Stromal cell of bone marrow (primary cell): ENCODE measurements at regions not wholly inside any gene's neighbourhood (a gene's known extent, or its start where the extent isn't known, plus 50 kb on each side); places are given as distances from the start of the nearest gene placed in this dataset.

Experiments used
- DNase-seq: peaks from one replicate; pipeline ENCODE4 v3.0.0-alpha.2; 2012; ENCODE audit warnings: low read depth

- no peak for DNase-seq
Measured at GRCh38 chr6:150712505-150713252, 113.0 kb downstream of the PLEKHG1 start.

DNA sequence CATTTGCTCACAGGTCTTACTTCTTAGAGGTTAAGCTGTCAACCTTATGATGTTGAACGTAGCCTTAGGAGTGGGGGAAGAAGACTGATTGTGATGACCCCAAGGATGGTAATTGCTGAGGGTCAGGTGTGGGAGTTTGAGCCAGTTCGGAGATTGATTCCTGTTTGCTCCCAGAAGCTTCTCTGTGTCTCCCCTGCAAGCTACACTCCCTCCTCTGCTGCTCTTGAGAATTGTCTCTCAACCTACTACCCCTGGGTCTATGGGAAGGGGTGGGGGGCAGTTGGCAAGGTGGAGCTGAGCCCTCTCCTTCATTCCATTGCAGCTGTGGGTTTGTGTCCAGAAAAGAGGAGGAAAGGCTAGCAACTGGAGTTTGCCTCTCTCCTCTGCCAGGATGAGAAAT lies 113.8 kb downstream of the PLEKHG1 start:
- no peak for DNase-seq

- DNase-seq, result no peak
Measured at GRCh38 chr6:150713931-150714330, 114.2 kb downstream of the PLEKHG1 start.

DNA sequence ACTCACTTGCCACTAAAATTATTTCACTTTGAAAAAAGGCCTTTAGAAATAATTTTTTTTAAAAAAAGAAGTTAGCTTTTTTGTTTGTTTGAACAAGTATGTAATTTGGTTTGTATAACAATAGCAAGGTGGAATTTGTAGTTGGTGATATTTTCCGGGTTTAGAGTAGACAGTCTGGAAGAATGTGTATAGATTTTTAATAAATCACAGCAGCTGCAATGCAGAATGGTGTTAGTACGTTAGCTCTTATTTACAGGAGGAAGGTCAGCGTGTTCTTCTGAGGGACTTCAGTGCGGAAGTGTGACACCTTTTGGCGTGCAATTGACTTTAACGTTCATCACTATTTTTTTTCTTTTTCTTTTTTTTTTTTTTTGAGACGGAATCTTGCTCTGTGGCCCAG lies 115.4 kb downstream of the PLEKHG1 start:
- DNase-seq, result no peak

- no peak for DNase-seq
Measured at GRCh38 chr6:150717419-150717818, 117.7 kb downstream of the PLEKHG1 start.

GRCh38 chr6:150719099-150719766 lies 119.5 kb downstream of the PLEKHG1 start:
- DNase-seq, result no peak

DNA sequence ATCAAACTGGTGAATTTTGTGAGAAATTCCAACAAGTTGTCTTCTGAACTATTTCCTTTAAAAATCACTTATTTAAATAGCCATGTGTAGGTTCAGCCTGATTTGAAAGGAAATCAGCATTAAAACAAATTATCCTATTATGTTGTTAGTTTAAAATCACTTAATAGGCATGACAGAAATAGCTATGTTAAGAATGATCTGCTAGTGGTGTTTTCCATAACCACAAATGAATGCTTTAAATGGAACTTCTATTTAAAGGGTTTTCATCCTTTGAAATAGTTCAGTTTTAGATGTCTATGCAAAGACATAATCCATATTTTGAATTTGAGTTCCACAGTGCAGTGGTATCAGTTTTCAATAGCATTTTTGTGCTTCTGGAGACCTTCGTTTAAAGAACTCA lies 120.1 kb downstream of the PLEKHG1 start:
- DNase-seq, result no peak

GRCh38 chr6:150720774-150721233 lies 121.1 kb downstream of the PLEKHG1 start:
- no peak for DNase-seq

GRCh38 chr6:150721418-150722266 lies 122.0 kb downstream of the PLEKHG1 start:
- no peak for DNase-seq

DNA sequence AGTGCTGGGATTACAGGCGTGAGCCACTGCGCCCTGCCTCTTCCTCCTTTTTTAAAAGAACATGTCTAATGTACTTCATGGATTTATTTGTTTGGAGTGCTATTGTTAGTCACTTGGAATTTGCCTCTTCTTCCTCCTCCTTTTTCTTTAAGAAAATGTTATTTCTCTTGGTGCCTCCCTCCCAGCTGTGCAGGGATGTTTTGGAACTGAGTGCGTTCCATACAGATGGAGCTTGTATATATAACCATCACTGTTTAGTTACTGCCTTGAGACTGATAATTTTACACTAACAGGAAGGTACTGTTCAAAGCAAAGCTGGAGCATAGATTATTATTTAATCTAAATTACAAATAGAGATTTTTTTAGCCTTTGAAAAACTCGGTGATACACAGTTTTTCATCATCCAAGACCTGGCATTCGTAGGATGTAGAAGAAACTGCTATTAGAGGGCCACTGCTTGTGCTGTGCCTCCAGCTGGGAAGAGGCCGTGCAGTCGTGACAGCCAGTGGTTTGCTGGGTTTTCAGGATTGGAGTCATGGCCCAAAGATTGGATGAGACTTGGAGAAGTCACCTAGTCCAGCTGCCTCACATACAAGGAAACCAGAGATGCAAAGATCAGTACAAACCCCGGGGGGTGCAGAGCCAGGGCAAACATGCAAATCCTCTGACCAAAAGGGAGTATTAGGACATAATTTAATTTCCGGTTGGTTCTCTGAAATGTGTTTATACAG lies 123.1 kb downstream of the PLEKHG1 start:
- no peak for DNase-seq

DNA sequence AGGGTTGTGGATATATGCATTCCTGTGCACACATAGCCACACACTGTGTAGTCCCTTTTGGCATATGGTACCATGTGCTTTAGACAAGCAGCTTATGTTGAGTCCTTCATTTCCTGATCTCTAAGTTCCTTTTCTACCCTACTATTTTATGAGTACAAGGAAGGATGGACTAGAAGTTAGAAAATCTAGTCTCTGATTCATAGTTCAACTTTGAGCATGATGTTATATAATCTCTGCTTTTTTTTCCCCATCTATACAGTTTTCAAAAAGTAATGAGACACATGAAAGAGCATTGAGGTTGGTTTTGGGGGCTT lies 123.6 kb downstream of the PLEKHG1 start:
- DNase-seq, result no peak

GRCh38 chr6:150723857-150724256 lies 124.2 kb downstream of the PLEKHG1 start:
- DNase-seq, result no peak

DNA sequence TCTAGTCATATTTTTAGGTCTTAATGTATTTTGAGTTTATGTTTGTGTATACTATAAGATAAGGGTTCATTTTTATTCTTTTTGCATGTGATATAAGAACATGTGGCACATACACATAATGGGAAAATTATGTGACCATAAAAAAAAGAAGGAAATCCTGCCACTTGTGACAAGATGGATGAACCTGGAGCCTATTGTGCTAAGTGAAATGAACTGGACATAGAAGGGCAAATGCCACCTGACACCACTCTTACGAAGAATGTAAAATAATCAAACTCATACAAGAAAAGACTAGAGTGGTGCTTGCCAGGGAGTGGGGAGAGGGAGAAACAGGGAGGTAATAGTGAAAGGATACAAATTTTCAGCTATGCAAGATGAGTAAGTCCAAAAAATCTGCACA lies 126.1 kb downstream of the PLEKHG1 start:
- no peak for DNase-seq

DNA sequence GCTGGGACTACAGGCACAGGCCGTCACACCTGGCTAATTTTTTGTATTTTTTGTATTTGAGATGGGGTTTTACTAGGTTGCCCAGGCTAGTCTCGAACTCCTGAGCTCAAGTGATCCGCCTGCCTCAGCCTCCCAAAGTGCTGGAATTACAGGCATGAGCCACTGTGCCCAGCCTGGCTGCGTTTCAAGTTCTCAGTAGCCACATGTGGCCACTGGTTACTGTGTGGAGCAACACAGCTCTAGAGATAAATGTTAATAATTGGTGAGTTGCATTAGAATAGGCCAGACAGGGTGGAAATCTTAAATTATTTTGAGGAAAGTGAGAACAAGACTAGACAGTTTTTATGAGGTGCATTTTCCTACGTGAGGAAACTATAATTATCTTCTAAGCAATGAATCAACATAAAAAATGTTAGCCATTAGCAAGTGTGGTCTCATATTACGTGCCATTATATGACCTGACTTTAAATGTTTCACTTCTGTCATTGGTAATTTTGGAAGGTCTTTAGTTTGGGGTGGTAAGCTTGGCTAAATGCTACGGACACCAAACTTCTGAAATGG lies 129.6 kb downstream of the PLEKHG1 start:
- no peak for DNase-seq

DNA sequence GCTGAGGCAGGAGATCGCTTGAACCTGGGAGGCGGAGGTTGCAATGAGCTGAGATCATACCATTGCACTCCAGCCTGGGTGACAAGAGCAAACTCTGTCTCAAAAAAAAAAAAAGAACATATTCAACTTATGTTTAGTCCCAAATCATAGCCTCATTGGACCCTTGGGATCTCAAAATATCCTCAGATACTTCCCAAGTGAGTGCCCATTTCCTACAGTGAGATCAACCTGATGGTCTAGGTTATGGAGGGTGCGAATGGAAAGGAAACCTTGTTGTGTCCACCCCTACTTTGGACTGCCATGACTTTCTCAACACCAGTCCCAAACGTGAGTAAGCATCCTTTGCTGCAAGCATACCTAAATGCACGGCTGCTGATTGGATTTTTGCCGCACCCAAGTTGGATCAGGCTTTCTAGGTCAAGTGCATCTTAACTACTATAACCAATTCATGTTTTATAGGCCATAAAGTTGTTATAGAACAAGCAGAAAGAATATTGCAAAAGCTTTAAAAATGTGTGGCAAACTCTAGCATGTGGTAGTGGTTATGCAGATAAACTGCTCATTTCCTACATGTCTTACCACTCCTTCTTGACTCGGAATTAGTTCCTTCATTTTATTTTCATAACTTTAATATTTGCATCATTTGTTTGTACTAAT lies 131.2 kb downstream of the PLEKHG1 start:
- DNase-seq, result no peak

DNA sequence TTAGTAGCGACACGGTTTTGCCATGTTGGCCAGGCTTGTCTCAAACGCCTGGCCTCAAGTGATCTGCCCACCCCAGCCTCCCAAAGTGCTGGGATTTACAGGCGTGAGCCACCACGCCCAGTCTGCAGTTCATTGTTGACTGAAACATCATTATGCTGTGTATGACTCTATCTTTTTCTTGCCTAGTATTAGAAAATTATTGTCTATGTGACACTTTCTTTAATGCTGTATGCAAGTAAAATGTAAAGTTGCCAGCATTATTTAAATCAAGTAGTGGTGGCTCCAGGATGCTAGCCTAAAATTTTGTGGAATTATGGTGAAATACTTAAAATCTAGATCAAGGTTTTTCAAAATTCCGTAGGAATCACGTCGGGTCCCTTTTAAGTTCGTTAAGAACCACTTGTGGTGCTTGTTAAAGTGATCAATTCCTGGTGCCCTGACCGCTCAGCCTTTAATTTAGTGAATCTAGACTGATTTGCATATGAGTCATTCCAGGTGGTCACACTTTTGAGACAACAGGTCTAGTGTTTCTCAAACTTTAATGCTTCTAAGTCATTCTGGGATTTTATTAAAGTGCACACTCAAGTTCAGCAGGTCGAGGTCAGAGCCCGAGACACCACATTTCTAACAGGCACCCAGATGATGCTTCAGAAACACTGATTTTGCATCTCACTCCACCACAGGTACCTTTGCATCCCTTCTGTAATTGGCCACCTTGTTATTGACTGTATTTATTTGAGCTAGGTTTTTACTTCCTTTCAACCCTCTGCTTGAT lies 132.6 kb upstream of the MTHFD1L start:
- DNase-seq, result no peak

GRCh38 chr6:150733726-150734125 lies 131.8 kb upstream of the MTHFD1L start:
- DNase-seq, result no peak

- no peak for DNase-seq
Measured at GRCh38 chr6:150734235-150734634, 131.3 kb upstream of the MTHFD1L start.

DNA sequence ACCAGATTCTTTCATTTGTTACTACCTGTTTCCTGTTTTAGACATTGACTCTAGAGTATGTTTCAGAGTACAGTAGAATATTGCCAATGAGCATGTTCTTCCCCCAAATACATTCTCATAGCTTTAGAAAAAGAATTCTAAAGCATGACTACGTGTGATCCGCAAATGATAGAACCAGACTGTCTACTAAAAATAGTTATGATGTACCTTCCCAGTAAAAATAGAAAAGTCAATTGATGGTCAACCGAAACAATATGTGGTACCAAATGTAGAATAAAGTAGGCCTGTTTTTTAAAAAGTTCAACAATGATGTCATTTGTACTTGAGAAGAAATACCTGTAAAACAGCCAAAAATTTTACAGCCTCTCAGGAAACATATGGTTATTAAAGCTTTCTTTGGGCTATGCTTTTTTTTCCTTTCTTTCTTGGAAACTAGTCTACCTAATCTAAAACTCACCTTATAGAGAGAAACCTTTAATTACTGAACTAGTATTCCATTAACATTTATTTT lies 130.1 kb upstream of the MTHFD1L start:
- DNase-seq, result no peak

GRCh38 chr6:150738092-150738629 lies 127.3 kb upstream of the MTHFD1L start:
- no peak for DNase-seq
